HL-60 (cell line): ENCODE measurements at regions not wholly inside any gene's neighbourhood (a gene's known extent, or its start where the extent isn't known, plus 50 kb on each side); places are given as distances from the start of the nearest gene placed in this dataset.

Source experiments
- DNase-seq, 2 experiments: peaks; one replicate each; pipeline ENCODE4 v3.0.0-alpha.2; 2010 to 2020; ENCODE audit warnings: low read depth in 1 of 2, low spot score in 1 of 2
- H3K27ac ChIP-seq: fragments of 250-450 bp; sonication (Bioruptor Pico); replicated peaks from 2 replicates; pipeline ENCODE4 v1.5.1; 2020; ENCODE audit warnings: mild to moderate bottlenecking, moderate library complexity
- H3K27me3 ChIP-seq: fragments of 250-450 bp; sonication (Bioruptor Pico); 2 replicates; pipeline ENCODE4 v1.5.1; 2021; ENCODE audit warnings: mild to moderate bottlenecking, moderate library complexity; ENCODE audit not compliant: insufficient read depth, poor library complexity, severe bottlenecking
- H3K4me3 ChIP-seq: replicated peaks from 2 replicates; pipeline ENCODE4 v1.5.1; 2011; ENCODE audit warnings: mild to moderate bottlenecking, control low read depth, low read length; ENCODE audit not compliant: insufficient read depth
- CTCF ChIP-seq: IDR thresholded peaks from one replicate; pipeline ENCODE4 v1.5.1; 2011; ENCODE audit warnings: low read length, control low read depth, inconsistent platforms; ENCODE audit not compliant: insufficient read depth
- GABPA ChIP-seq: IDR thresholded peaks from 2 replicates; pipeline ENCODE4 v1.6.1; 2012; ENCODE audit warnings: low read depth
- POLR2AphosphoS5 ChIP-seq: IDR thresholded peaks from 2 replicates; pipeline ENCODE4 v1.6.1; 2012; ENCODE audit warnings: low read depth
- REST ChIP-seq: IDR thresholded peaks from 2 replicates; pipeline ENCODE4 v1.6.1; 2012; ENCODE audit warnings: low read depth; ENCODE audit not compliant: insufficient replicate concordance
- SPI1 ChIP-seq: IDR thresholded peaks from 2 replicates; pipeline ENCODE4 v1.6.1; 2012; ENCODE audit warnings: low read depth, mild to moderate bottlenecking, borderline replicate concordance

GRCh38 chr11:134640971-134641968 lies 229.2 kb upstream of the B3GAT1 start:
- H3K27ac ChIP-seq: no peak overlapping the region

GRCh38 chr11:134640536-134640935 lies 228.5 kb upstream of the B3GAT1 start:
- no peak overlapping the region for H3K4me3 ChIP-seq
- H3K27ac ChIP-seq: no peak overlapping the region
- DNase-seq: no peak
- TF ChIP-seq CTCF: no peak
- no peak for TF ChIP-seq SPI1
- no peak for TF ChIP-seq GABPA
- no peak for TF ChIP-seq REST
- TF ChIP-seq POLR2AphosphoS5: no peak
- H3K27me3 ChIP-seq: no peaks in the 10 kb centered on the region

More at GRCh38 chr11:134640971-134641968, 229.2 kb upstream of the B3GAT1 start:
- DNase-seq: no peak
- TF ChIP-seq REST (no peak), SPI1 (no peak), CTCF (no peak), POLR2AphosphoS5 (no peak), GABPA (no peak)
- Histone ChIP-seq H3K4me3 (no peak overlapping the region), H3K27me3 (no peaks in the 10 kb centered on the region)

GRCh38 chr11:134639586-134640330 lies 227.7 kb upstream of the B3GAT1 start:
- TF ChIP-seq GABPA (no peak), REST (no peak), CTCF (no peak), POLR2AphosphoS5 (no peak)
- no peak overlapping the region for H3K27ac ChIP-seq
- no peak overlapping the region for H3K4me3 ChIP-seq
- DNase-seq: no peak
- no peaks in the 10 kb centered on the region for H3K27me3 ChIP-seq
